ENCODE measurements at regions not wholly inside any gene's neighbourhood (a gene's known extent, or its start where the extent isn't known, plus 50 kb on each side); places are given as distances from the start of the nearest gene placed in this dataset.

GRCh38 chr15:93202405-93202804 is 113.4 kb upstream of the RGMA start:
- TF ChIP-seq CTCF (IDR thresholded peaks at IDR 0.05) (no peak), POLR2A (IDR thresholded peaks at IDR 0.05) (no peak)
